Spleen (tissue), 7 donors: ENCODE measurements at regions not wholly inside any gene's neighbourhood (a gene's known extent, or its start where the extent isn't known, plus 50 kb on each side); places are given as distances from the start of the nearest gene placed in this dataset.

Experiments used
- POLR2A ChIP-seq, 3 donors: fragments of 450-650 bp; IDR thresholded peaks; one replicate each; pipeline ENCODE4 v1.5.1; 2017; ENCODE audit warnings: antibody characterized with exemption in 3 of 3, mild to moderate bottlenecking in 1 of 3
- POLR2AphosphoS5 ChIP-seq, 3 donors: sonication (generic); formaldehyde crosslinking; IDR thresholded peaks; one replicate each; pipeline ENCODE4 v1.5.1; 2017; ENCODE audit warnings: antibody characterized with exemption in 3 of 3
- TF ChIP-seq, protein P1 (sequence below), 11 experiments: fragments of 200-600 bp in 7 of 11; fragments of 450-650 bp in 4 of 11; sonication (generic) in 4 of 11; IDR thresholded peaks in 8 of 11; conservative IDR thresholded peaks in 3 of 11; 1 replicate in 7 of 11; 2 replicates in 4 of 11; pipeline versions ENCODE4 v1.4.0 to v1.8.0; 2016 to 2021; ENCODE audit warnings: antibody characterized with exemption in 11 of 11, inconsistent platforms in 4 of 11, mild to moderate bottlenecking in 1 of 11
- donor health status: DM: no; HTN: no; CAD: no; lungs with moderate emphysema.
- donor health status: DM: no; HTN: no; CAD: no.
- donor health status: DM: no; HTN: no; CAD: no.

DNA sequence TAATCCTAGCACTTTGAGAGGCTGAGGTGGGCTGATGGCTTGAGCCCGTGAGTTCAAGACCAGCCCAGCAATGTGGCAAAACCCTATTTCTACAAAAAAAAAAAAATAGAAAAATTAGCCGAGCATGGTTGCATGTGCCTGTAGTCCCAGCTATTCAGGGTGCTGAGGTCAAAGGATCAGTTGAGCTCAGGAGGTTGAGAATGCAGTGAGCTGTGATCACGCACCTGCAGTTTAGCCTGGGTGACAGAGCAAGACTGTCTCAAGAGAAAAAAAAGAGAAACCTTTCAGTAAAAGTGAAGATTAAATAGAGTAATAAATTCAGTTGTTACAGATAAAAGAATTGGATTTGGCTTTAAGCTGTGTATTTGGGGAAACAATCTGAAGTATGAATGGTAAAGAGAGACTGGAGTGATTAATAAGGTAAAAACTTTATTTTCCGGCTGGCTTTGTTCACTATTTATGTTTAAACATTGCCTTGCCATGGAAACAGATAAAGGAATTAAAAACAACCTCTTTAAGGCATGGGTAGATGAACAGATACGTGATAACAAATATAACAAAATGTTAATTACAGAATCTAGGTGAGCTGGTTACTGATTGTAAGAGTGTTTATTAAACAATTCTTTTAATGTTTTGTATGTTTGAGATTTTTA, 56.0 kb upstream of the PCAT7 start:
- TF ChIP-seq POLR2AphosphoS5 (IDR thresholded peaks at IDR 0.05) (no peak), POLR2A (IDR thresholded peaks at IDR 0.05) (no peak)
- TF ChIP-seq, protein P1, sequence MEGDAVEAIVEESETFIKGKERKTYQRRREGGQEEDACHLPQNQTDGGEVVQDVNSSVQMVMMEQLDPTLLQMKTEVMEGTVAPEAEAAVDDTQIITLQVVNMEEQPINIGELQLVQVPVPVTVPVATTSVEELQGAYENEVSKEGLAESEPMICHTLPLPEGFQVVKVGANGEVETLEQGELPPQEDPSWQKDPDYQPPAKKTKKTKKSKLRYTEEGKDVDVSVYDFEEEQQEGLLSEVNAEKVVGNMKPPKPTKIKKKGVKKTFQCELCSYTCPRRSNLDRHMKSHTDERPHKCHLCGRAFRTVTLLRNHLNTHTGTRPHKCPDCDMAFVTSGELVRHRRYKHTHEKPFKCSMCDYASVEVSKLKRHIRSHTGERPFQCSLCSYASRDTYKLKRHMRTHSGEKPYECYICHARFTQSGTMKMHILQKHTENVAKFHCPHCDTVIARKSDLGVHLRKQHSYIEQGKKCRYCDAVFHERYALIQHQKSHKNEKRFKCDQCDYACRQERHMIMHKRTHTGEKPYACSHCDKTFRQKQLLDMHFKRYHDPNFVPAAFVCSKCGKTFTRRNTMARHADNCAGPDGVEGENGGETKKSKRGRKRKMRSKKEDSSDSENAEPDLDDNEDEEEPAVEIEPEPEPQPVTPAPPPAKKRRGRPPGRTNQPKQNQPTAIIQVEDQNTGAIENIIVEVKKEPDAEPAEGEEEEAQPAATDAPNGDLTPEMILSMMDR (IDR thresholded peaks at IDR 0.05 in 8 of 11, conservative IDR thresholded peaks at IDR 0.05 in 3 of 11) = no peak
